ENCODE measurements at regions not wholly inside any gene's neighbourhood (a gene's known extent, or its start where the extent isn't known, plus 50 kb on each side); places are given as distances from the start of the nearest gene placed in this dataset.

DNA sequence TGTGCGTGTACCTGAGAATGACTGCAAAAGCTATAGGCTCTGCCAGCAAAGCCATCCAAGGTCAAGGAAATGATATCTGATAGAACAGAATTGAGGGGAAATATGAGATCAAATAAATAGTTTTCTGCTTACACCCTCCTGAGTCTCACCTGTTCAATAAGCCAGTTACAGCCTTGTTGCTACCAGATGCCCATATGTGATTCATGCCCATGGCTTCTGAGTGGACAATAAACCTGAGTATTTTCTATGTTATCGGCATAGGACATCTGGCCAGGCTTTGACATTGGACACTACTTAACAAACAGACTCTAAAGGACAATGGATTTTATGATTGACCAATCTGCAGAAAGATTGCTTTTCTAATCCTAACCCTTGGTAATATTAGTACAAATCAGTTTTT lies 297.9 kb downstream of the LRATD1 start:
- TF ChIP-seq EZH2 (IDR thresholded peaks at IDR 0.05) (no peak), POLR2AphosphoS5 (IDR thresholded peaks at IDR 0.05; ENCODE audit: borderline replicate concordance, low read depth, low read length) (no peak), FOXP2 (optimal IDR thresholded peaks at IDR 0.05; ENCODE audit: control extremely low read depth, extremely low read length, insufficient read depth) (no peak)
